Myocyte (in vitro differentiated cells): ENCODE measurements at regions not wholly inside any gene's neighbourhood (a gene's known extent, or its start where the extent isn't known, plus 50 kb on each side); places are given as distances from the start of the nearest gene placed in this dataset.
"Not testable (repeated sequence)": the region's sequence is repeated elsewhere in the genome, so short reads cannot be mapped to it uniquely, and the experiment has no call there.

ENCODE experiments used
- DNase-seq: peaks from one replicate; pipeline ENCODE4 v3.0.0-alpha.2; 2012; ENCODE audit warnings: low read depth

- no peak for DNase-seq
Observed at GRCh38 chr3:67977762-67978161, 323.4 kb upstream of the SUCLG2 start.

- no peak for DNase-seq
Observed at GRCh38 chr3:67976663-67977062, 322.3 kb upstream of the SUCLG2 start.

GRCh38 chr3:67964596-67964995, 310.2 kb upstream of the SUCLG2 start:
- no peak for DNase-seq

- peak; percentile 8 for DNase-seq
Observed at GRCh38 chr3:67957268-67957667, 302.9 kb upstream of the SUCLG2 start.

GRCh38 chr3:67947808-67948508, 293.5 kb upstream of the SUCLG2 start:
- no peak for DNase-seq

- DNase-seq = no peak
Observed at GRCh38 chr3:67946436-67946835, 292.0 kb upstream of the SUCLG2 start.

- peak; percentile 96 for DNase-seq
Observed at GRCh38 chr3:67943546-67943945, 289.1 kb upstream of the SUCLG2 start.

- peak; percentile 61 for DNase-seq
Observed at GRCh38 chr3:67941433-67942030, 287.1 kb upstream of the SUCLG2 start.

GRCh38 chr3:67940210-67940952, 286.0 kb upstream of the SUCLG2 start:
- peak; percentile 18 for DNase-seq

- DNase-seq = no peak
Observed at GRCh38 chr3:67937498-67938118, 283.2 kb upstream of the SUCLG2 start.

GRCh38 chr3:67930394-67930793, 276.0 kb upstream of the SUCLG2 start:
- not testable (repeated sequence) for DNase-seq

GRCh38 chr3:67923796-67924195, 269.4 kb upstream of the SUCLG2 start:
- no peak for DNase-seq

GRCh38 chr3:67920969-67921368, 266.6 kb upstream of the SUCLG2 start:
- no peak for DNase-seq

- DNase-seq = no peak
Observed at GRCh38 chr3:67920311-67920710, 265.9 kb upstream of the SUCLG2 start.

- DNase-seq = no peak
Observed at GRCh38 chr3:67916353-67916752, 261.9 kb upstream of the SUCLG2 start.

GRCh38 chr3:67907735-67908134, 253.3 kb upstream of the SUCLG2 start:
- no peak for DNase-seq

GRCh38 chr3:67906261-67906660, 251.8 kb upstream of the SUCLG2 start:
- peak; percentile 30 for DNase-seq

GRCh38 chr3:67901681-67902080, 247.3 kb upstream of the SUCLG2 start:
- DNase-seq = no peak

GRCh38 chr3:67898916-67899315, 244.5 kb upstream of the SUCLG2 start:
- DNase-seq = no peak

GRCh38 chr3:67897351-67898336, 243.2 kb upstream of the SUCLG2 start:
- DNase-seq = no peak

GRCh38 chr3:67896130-67896529, 241.7 kb upstream of the SUCLG2 start:
- DNase-seq = no peak
